Caco-2 (cell line): ENCODE measurements at regions not wholly inside any gene's neighbourhood (a gene's known extent, or its start where the extent isn't known, plus 50 kb on each side); places are given as distances from the start of the nearest gene placed in this dataset.

ENCODE experiments used
- BruUV-seq: library from RNA; stranded (reverse); fragments of 400-500 nt; replicated peaks from 2 replicates; lab custom pipeline; 2021; lab: Mats Ljungman, UMichigan
- CTCF ChIA-PET: fragments of 300-600 bp; sonication (Branson Sonifier 250); formaldehyde crosslinking; loops from one replicate; lab custom pipeline; 2022; ENCODE audit warnings: antibody characterized with exemption; lab: Charles Lee
- POLR2A ChIA-PET: fragments of 300-600 bp; sonication (Branson Sonifier 250); formaldehyde crosslinking; loops from one replicate; lab custom pipeline; 2022; ENCODE audit warnings: antibody characterized with exemption; lab: Charles Lee
- DNase-seq, 2 experiments: peaks; one replicate each; pipeline versions ENCODE4 v3.0.0 to v3.0.0-alpha.2; 2020 to 2022
- H3K27me3 ChIP-seq: replicated peaks from 2 replicates; pipeline ENCODE4 v1.6.0; 2011; ENCODE audit warnings: low read length; ENCODE audit not compliant: control insufficient read depth, insufficient read depth
- H3K36me3 ChIP-seq: 2 replicates; pipeline ENCODE4 v1.5.1; 2011; ENCODE audit warnings: low read length; ENCODE audit not compliant: control insufficient read depth, insufficient read depth
- H3K4me1 ChIP-seq: fragments of 250-450 bp; sonication (Bioruptor Pico); 2 replicates; pipeline ENCODE4 v1.5.1; 2020; ENCODE audit warnings: mild to moderate bottlenecking
- H3K4me3 ChIP-seq: 2 replicates; pipeline ENCODE4 v1.5.1; 2011; ENCODE audit warnings: low read depth, mild to moderate bottlenecking, control low read depth, low read length
- H3K9me3 ChIP-seq: fragments of 250-450 bp; sonication (Bioruptor Pico); 2 replicates; pipeline ENCODE4 v1.5.1; 2020; ENCODE audit warnings: mild to moderate bottlenecking, moderate library complexity
- H3K27ac Mint-ChIP-seq: one replicate; pipeline ENCODE4 v1.8.0; 2022; ENCODE audit warnings: mixed read lengths; ENCODE audit not compliant: unreplicated experiment
- H3K27me3 Mint-ChIP-seq: one replicate; pipeline ENCODE4 v1.8.0; 2022; ENCODE audit warnings: mixed read lengths; ENCODE audit not compliant: insufficient read depth, unreplicated experiment
- H3K36me3 Mint-ChIP-seq: one replicate; pipeline ENCODE4 v1.8.0; 2022; ENCODE audit warnings: mild to moderate bottlenecking, mixed read lengths; ENCODE audit not compliant: insufficient read depth, unreplicated experiment
- H3K4me1 Mint-ChIP-seq: one replicate; pipeline ENCODE4 v1.8.0; 2022; ENCODE audit warnings: low read depth, mixed read lengths; ENCODE audit not compliant: unreplicated experiment
- H3K4me3 Mint-ChIP-seq: one replicate; pipeline ENCODE4 v1.8.0; 2022; ENCODE audit warnings: mild to moderate bottlenecking, moderate library complexity, mixed read lengths; ENCODE audit not compliant: unreplicated experiment
- H3K9me3 Mint-ChIP-seq: one replicate; pipeline ENCODE4 v1.8.0; 2022; ENCODE audit warnings: mixed read lengths; ENCODE audit not compliant: unreplicated experiment
- intact Hi-C: fragments of 100-400 bp; cut with micrococcal nuclease; formaldehyde crosslinking; loops from one replicate; pipeline ENCODE4 v1.10.0; 2022; ENCODE audit not compliant: unreplicated experiment
- TF ChIP-seq, protein P1 (sequence below), 2 experiments: fragments of 200-600 bp in 1 of 2; IDR thresholded peaks; 1 replicate in 1 of 2; 2 replicates in 1 of 2; pipeline versions ENCODE4 v1.5.1 to v1.8.0; 2011 to 2022; ENCODE audit warnings: antibody characterized with exemption in 1 of 2, control low read depth in 1 of 2, inconsistent platforms in 1 of 2, low read depth in 1 of 2, low read length in 1 of 2, mild to moderate bottlenecking in 1 of 2, moderate library complexity in 1 of 2; ENCODE audit not compliant: insufficient read depth in 1 of 2, severe bottlenecking in 1 of 2, unreplicated experiment in 1 of 2

DNA sequence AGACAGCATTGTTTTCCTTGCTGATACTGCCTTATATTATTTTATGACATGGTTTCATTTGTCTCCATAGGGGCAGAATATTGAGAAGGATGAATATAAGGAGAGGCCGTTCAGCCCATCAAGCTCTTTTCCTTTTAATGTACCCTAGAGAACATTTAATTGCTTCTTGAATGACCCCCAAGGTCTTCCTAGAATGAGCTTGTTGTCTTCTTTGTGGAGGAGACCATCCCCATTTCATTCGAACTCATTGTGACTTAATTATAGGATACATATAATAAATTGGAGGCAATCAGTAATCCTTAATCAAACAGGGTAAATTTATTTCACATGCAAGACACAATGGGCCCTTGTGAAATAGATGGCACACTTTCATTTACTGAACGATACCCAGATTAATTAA, 231.3 kb downstream of the MDFIC start:
- Histone ChIP-seq H3K9me3 (no peaks in the 10 kb centered on the region), H3K4me3 (no peak overlapping the region), H3K36me3 (no peaks in the 10 kb centered on the region), H3K27me3 (no peaks in the 10 kb centered on the region), H3K4me1 (peaks cover 18% of the 10 kb centered on the region; the same call in 1 of the 2 replicates)
- BruUV-seq, result no TSS peak
- ChIA-PET CTCF (no interaction called here), POLR2A (no interaction called here)
- no peaks in the 10 kb centered on the region for H3K27me3 Mint-ChIP-seq
- no peak for DNase-seq
- H3K27ac Mint-ChIP-seq, result no peak overlapping the region
- H3K4me1 Mint-ChIP-seq, result no peaks in the 10 kb centered on the region
- intact Hi-C loops, result no loop called here
- no peaks in the 10 kb centered on the region for H3K9me3 Mint-ChIP-seq
- H3K4me3 Mint-ChIP-seq, result no peak overlapping the region
- TF ChIP-seq, protein P1, sequence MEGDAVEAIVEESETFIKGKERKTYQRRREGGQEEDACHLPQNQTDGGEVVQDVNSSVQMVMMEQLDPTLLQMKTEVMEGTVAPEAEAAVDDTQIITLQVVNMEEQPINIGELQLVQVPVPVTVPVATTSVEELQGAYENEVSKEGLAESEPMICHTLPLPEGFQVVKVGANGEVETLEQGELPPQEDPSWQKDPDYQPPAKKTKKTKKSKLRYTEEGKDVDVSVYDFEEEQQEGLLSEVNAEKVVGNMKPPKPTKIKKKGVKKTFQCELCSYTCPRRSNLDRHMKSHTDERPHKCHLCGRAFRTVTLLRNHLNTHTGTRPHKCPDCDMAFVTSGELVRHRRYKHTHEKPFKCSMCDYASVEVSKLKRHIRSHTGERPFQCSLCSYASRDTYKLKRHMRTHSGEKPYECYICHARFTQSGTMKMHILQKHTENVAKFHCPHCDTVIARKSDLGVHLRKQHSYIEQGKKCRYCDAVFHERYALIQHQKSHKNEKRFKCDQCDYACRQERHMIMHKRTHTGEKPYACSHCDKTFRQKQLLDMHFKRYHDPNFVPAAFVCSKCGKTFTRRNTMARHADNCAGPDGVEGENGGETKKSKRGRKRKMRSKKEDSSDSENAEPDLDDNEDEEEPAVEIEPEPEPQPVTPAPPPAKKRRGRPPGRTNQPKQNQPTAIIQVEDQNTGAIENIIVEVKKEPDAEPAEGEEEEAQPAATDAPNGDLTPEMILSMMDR (IDR thresholded peaks at IDR 0.05; ENCODE audit: insufficient read depth in 1 of 2, low read depth in 1 of 2, low read length in 1 of 2, severe bottlenecking in 1 of 2, unreplicated experiment in 1 of 2), result no peak
- no peaks in the 10 kb centered on the region for H3K36me3 Mint-ChIP-seq

DNA sequence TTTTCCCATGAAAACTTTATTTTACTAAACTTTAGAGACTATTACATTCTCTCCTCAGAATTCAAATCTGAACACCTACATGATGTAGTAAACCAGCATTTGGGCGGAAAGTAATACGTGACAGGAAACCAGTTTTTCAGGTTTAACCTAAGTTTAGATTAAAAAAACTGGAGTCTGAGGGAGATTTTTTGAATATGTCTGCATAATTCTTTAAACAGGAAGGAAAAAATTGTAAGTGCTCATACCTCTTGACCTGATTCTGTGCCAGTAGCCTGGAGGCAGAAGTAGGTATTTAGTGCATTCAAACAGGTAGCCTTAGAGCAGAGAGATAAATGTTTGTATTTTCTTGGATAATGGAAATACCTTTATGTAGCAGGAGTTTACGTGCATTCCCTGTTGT, 224.3 kb downstream of the MDFIC start:
- Histone ChIP-seq H3K36me3 (no peaks in the 10 kb centered on the region), H3K9me3 (no peaks in the 10 kb centered on the region), H3K4me3 (no peak overlapping the region), H3K4me1 (peaks cover 12% of the 10 kb centered on the region; the same call in 1 of the 2 replicates), H3K27me3 (no peaks in the 10 kb centered on the region)
- no peak overlapping the region for H3K4me3 Mint-ChIP-seq
- intact Hi-C loops, result no loop called here
- H3K36me3 Mint-ChIP-seq, result no peaks in the 10 kb centered on the region
- no peak overlapping the region for H3K27ac Mint-ChIP-seq
- no TSS peak for BruUV-seq
- TF ChIP-seq, protein P1 (IDR thresholded peaks at IDR 0.05; ENCODE audit: insufficient read depth in 1 of 2, low read depth in 1 of 2, low read length in 1 of 2, severe bottlenecking in 1 of 2, unreplicated experiment in 1 of 2), result no peak
- H3K4me1 Mint-ChIP-seq, result peaks cover 11% of the 10 kb centered on the region
- H3K9me3 Mint-ChIP-seq, result no peaks in the 10 kb centered on the region
- H3K27me3 Mint-ChIP-seq, result no peaks in the 10 kb centered on the region
- DNase-seq, result no peak
- ChIA-PET CTCF (no interaction called here), POLR2A (no interaction called here)

DNA sequence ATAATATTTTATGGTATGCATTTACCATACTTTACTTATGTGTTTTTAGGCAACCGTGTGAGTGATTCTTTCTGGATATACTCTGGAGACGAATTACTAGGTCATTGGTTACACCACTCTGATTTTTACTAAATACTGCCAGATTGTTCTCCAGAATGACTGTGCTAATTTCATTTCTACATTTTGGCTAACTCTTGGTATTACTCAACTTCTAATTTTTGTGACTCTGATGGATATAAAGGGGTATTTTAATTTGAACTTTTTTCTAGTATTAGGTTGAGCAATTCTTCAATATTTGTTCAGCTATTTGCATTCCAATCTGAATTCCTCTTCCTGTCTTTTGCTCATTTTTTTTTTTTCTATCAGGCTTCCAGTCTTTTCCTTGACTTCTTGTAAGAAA, 223.6 kb downstream of the MDFIC start:
- no peak overlapping the region for H3K4me3 Mint-ChIP-seq

More for the DNA sequence above, 223.6 kb downstream of the MDFIC start:
- ChIA-PET CTCF (no interaction called here), POLR2A (no interaction called here)
- no peak for DNase-seq
- Mint-ChIP-seq H3K9me3 (no peaks in the 10 kb centered on the region), H3K4me1 (peaks cover 11% of the 10 kb centered on the region), H3K36me3 (no peaks in the 10 kb centered on the region), H3K27me3 (no peaks in the 10 kb centered on the region), H3K27ac (no peak overlapping the region)
- BruUV-seq, result no TSS peak
- intact Hi-C loops, result no loop called here
- no peaks in the 10 kb centered on the region for H3K27me3 ChIP-seq
- peaks cover 12% of the 10 kb centered on the region; the same call in 1 of the 2 replicates for H3K4me1 ChIP-seq
- TF ChIP-seq, protein P1 (IDR thresholded peaks at IDR 0.05; ENCODE audit: insufficient read depth in 1 of 2, low read depth in 1 of 2, low read length in 1 of 2, severe bottlenecking in 1 of 2, unreplicated experiment in 1 of 2), result no peak
- H3K9me3 ChIP-seq, result no peaks in the 10 kb centered on the region
- no peaks in the 10 kb centered on the region for H3K36me3 ChIP-seq
- H3K4me3 ChIP-seq, result no peak overlapping the region
